ENCODE measurements at regions not wholly inside any gene's neighbourhood (a gene's known extent, or its start where the extent isn't known, plus 50 kb on each side); places are given as distances from the start of the nearest gene placed in this dataset.

DNA sequence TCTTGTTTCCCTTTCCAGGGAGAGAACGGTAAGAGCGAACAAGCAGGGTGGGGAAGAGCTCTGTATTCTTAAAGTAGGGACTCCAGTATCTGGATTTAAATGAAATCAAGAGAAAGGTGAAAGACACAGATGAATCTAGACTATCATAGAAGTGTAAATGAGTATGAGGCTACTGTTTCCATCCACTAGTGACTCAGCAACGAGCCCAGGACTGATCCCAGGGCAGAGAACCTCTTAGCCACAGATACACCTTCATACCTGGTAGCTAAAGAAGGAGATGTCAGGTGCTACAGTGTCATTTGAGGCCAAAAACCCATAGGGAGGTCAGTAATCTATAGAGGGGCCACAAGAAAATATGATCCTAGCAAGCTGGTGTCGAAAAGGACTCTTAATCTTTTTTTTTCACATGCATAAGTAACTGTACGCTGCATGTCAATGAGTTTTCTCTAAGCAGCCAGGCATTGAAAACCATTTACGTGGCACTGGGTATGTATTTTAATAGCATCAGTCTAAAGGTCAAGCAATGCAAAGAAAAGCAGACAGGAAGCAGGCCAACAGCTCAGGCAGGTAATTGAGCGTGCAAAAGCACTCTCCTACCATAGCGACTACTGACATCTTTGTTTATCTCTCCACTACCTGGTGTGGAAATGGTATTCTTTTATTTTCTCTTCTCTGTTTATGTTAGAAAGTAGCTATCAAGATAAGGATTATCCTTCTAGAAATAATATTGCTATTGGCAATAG is 91.5 kb upstream of the EGR2 start:
- Histone ChIP-seq H3K36me3 (ENCODE audit: control insufficient read depth in 4 of 4, insufficient read depth in 4 of 4, low read length in 3 of 4) (no peaks in the 10 kb centered on the region), H3K27me3 (replicated peaks in 2 of 5; ENCODE audit: control insufficient read depth in 4 of 5, insufficient read depth in 5 of 5, low read length in 4 of 5) (no peaks in the 10 kb centered on the region), H3K9me3 (ENCODE audit: control extremely low read depth in 1 of 5, control insufficient read depth in 4 of 5, insufficient read depth in 2 of 5, low read depth in 1 of 5, low read length in 4 of 5) (peaks cover 0 to 6% (median 0%) of the 10 kb centered on the region in 5 experiments), H3K27ac (ENCODE audit: insufficient read depth in 1 of 2, low read depth in 1 of 2, low read length in 2 of 2, poor library complexity in 1 of 2, severe bottlenecking in 2 of 2) (no peak overlapping the region), H3K4me1 (ENCODE audit: control extremely low read depth in 1 of 4, control insufficient read depth in 4 of 4, insufficient read depth in 4 of 4, low read length in 3 of 4) (no peaks in the 10 kb centered on the region), H3K4me3 (ENCODE audit: control insufficient read depth in 1 of 7, extremely low read depth in 1 of 7, insufficient read depth in 4 of 7, low read depth in 2 of 7, low read length in 6 of 7) (no peak overlapping the region)
- ChIA-PET CTCF (interaction anchor here (1.3 kb wide), 1 partner anchor 16 kb away, joined by 3 read pairs; no protein-coding TSS in a partner anchor), POLR2A (no interaction called here)
- 84% methylated on average over 5 of the region's 8 CpGs for WGBS (ENCODE audit: insufficient coverage)
- DNase-seq: no peak

DNA sequence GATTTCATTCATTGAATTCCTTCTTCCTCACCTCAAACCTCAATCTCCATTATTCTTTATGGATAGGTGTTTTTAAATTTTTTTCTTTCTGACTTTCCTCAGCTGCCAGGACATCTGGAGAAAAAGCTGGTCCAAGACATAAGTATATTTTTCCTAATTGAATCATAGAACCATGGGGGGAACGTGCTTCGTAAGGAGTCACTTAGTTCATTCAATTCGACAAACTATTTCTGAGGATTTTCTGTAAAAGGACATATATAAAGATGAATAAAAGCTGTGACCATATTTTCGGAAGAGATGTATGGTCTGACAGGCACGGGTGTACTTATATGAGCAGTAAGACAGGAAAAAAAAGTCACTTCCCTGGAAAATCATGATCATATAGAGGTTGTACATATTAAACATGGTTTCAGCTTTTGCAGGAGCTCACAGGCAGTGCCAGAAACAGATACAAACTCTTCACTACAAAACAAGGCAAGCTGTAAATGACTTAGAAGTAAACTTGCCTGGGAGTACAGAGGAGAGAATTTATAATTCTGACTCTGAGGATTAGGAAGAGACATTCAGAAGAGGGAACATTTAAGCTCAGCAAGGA is 88.2 kb upstream of the EGR2 start:
- ChIA-PET CTCF (no interaction called here), POLR2A (no interaction called here)
- H3K4me3 ChIP-seq (ENCODE audit: control insufficient read depth in 1 of 7, extremely low read depth in 1 of 7, insufficient read depth in 4 of 7, low read depth in 2 of 7, low read length in 6 of 7): no peak overlapping the region
- no peak for DNase-seq
- H3K27ac ChIP-seq (ENCODE audit: insufficient read depth in 1 of 2, low read depth in 1 of 2, low read length in 2 of 2, poor library complexity in 1 of 2, severe bottlenecking in 2 of 2): no peak overlapping the region
- no peaks in the 10 kb centered on the region for H3K27me3 ChIP-seq (replicated peaks in 2 of 5; ENCODE audit: control insufficient read depth in 4 of 5, insufficient read depth in 5 of 5, low read length in 4 of 5)
- no peaks in the 10 kb centered on the region for H3K4me1 ChIP-seq (ENCODE audit: control extremely low read depth in 1 of 4, control insufficient read depth in 4 of 4, insufficient read depth in 4 of 4, low read length in 3 of 4)
- peaks cover 0 to 9% (median 0%) of the 10 kb centered on the region in 5 experiments for H3K9me3 ChIP-seq (ENCODE audit: control extremely low read depth in 1 of 5, control insufficient read depth in 4 of 5, insufficient read depth in 2 of 5, low read depth in 1 of 5, low read length in 4 of 5)
- no peaks in the 10 kb centered on the region for H3K36me3 ChIP-seq (ENCODE audit: control insufficient read depth in 4 of 4, insufficient read depth in 4 of 4, low read length in 3 of 4)
- 100% methylated on average over 3 of the region's 5 CpGs for WGBS (ENCODE audit: insufficient coverage)

DNA sequence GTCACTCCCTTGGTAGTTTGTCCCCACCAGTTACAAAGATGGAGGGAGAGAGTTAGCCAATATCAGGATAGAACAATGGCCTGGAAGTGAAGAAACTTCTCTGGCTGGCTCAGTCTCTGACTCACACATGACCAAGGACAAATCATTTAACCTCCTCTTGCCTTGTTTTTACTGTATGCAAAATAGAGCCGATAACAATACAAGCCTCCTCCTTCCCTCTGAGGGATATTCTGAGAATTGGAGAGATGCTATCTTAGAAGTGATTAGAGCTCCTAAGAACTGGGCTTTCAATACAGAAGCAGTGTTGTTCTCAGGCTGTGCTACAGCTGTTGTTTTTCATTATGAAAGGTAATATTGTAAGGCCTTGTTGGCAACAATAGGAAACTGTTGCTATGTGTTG is 87.7 kb upstream of the EGR2 start:
- H3K27me3 ChIP-seq (replicated peaks in 2 of 5; ENCODE audit: control insufficient read depth in 4 of 5, insufficient read depth in 5 of 5, low read length in 4 of 5): no peaks in the 10 kb centered on the region
- no peaks in the 10 kb centered on the region for H3K4me1 ChIP-seq (ENCODE audit: control extremely low read depth in 1 of 4, control insufficient read depth in 4 of 4, insufficient read depth in 4 of 4, low read length in 3 of 4)
- ChIA-PET POLR2A (no interaction called here), CTCF (no interaction called here)
- no peaks in the 10 kb centered on the region for H3K36me3 ChIP-seq (ENCODE audit: control insufficient read depth in 4 of 4, insufficient read depth in 4 of 4, low read length in 3 of 4)
- H3K27ac ChIP-seq (ENCODE audit: insufficient read depth in 1 of 2, low read depth in 1 of 2, low read length in 2 of 2, poor library complexity in 1 of 2, severe bottlenecking in 2 of 2): no peak overlapping the region
- no peak for DNase-seq
- H3K4me3 ChIP-seq (ENCODE audit: control insufficient read depth in 1 of 7, extremely low read depth in 1 of 7, insufficient read depth in 4 of 7, low read depth in 2 of 7, low read length in 6 of 7): no peak overlapping the region
- no CpG with 5 or more reads among the region's 1 CpG for WGBS (ENCODE audit: insufficient coverage)
- H3K9me3 ChIP-seq (ENCODE audit: control extremely low read depth in 1 of 5, control insufficient read depth in 4 of 5, insufficient read depth in 2 of 5, low read depth in 1 of 5, low read length in 4 of 5): peaks cover 0 to 9% (median 0%) of the 10 kb centered on the region in 5 experiments

DNA sequence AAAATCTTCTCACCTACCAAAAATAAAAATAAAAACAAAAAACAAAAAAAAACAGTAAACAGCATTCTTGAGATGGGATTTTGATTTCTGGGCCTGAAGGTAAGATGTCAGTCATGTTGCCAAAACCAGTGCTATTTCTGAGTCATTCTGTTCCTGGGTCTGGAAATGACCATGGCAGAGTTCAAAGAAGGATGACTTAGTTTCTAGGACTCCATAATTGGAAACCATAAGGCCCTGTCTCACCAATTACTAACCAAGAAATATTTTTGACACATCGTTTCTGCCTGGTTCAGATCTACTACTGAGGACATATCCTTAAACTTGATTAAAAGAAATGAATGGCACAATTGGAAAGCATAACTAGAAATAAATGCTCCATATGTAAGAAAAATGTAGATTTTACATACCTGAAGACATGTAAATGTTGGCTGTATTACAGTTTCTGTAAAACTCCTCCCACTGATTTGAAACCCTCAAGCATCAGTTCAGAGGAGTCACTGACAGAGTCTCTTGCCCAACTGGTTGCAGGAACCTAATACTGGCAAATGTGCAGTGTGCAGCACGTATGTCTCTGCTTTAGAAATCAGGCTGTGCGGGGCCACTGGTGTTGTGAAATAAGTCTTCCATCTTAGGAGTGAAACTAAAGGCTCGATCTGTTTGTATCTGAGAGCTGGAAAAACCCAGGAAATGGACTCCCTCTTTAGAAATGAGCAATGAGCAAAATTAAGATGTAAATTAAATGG is 84.8 kb upstream of the EGR2 start:
- H3K27ac ChIP-seq (ENCODE audit: insufficient read depth in 1 of 2, low read depth in 1 of 2, low read length in 2 of 2, poor library complexity in 1 of 2, severe bottlenecking in 2 of 2): no peak overlapping the region
- ChIA-PET CTCF (no interaction called here), POLR2A (no interaction called here)
- DNase-seq: no peak
- no peaks in the 10 kb centered on the region for H3K36me3 ChIP-seq (ENCODE audit: control insufficient read depth in 4 of 4, insufficient read depth in 4 of 4, low read length in 3 of 4)
- WGBS (ENCODE audit: insufficient coverage): 90% methylated on average over 2 of the region's 4 CpGs
- H3K9me3 ChIP-seq (ENCODE audit: control extremely low read depth in 1 of 5, control insufficient read depth in 4 of 5, insufficient read depth in 2 of 5, low read depth in 1 of 5, low read length in 4 of 5): peaks cover 0 to 9% (median 0%) of the 10 kb centered on the region in 5 experiments
- H3K4me1 ChIP-seq (ENCODE audit: control extremely low read depth in 1 of 4, control insufficient read depth in 4 of 4, insufficient read depth in 4 of 4, low read length in 3 of 4): no peaks in the 10 kb centered on the region
- no peaks in the 10 kb centered on the region for H3K27me3 ChIP-seq (replicated peaks in 2 of 5; ENCODE audit: control insufficient read depth in 4 of 5, insufficient read depth in 5 of 5, low read length in 4 of 5)
- H3K4me3 ChIP-seq (ENCODE audit: control insufficient read depth in 1 of 7, extremely low read depth in 1 of 7, insufficient read depth in 4 of 7, low read depth in 2 of 7, low read length in 6 of 7): no peak overlapping the region

DNA sequence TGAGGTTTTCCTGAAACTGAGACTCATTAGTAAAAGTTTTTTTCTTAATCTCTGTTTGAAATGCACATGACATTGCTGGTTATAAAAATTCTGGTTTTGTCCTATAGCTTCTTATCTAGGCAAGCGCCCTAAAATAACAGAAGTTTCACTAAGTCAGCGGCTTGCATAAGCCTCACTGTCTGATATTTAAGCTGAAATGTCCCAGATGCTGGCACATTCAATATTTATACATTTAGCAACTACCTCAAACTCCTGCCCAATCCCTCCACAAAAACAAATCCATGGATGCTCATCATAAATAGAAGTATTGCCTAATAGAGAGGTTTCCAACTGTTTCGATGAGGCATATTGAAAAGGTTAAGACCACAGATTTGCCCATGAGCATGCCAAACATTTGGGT is 83.1 kb upstream of the EGR2 start:
- Histone ChIP-seq H3K4me1 (ENCODE audit: control extremely low read depth in 1 of 4, control insufficient read depth in 4 of 4, insufficient read depth in 4 of 4, low read length in 3 of 4) (no peaks in the 10 kb centered on the region), H3K36me3 (ENCODE audit: control insufficient read depth in 4 of 4, insufficient read depth in 4 of 4, low read length in 3 of 4) (no peaks in the 10 kb centered on the region), H3K27me3 (replicated peaks in 2 of 5; ENCODE audit: control insufficient read depth in 4 of 5, insufficient read depth in 5 of 5, low read length in 4 of 5) (no peaks in the 10 kb centered on the region), H3K27ac (ENCODE audit: insufficient read depth in 1 of 2, low read depth in 1 of 2, low read length in 2 of 2, poor library complexity in 1 of 2, severe bottlenecking in 2 of 2) (no peak overlapping the region), H3K9me3 (ENCODE audit: control extremely low read depth in 1 of 5, control insufficient read depth in 4 of 5, insufficient read depth in 2 of 5, low read depth in 1 of 5, low read length in 4 of 5) (peaks cover 0 to 7% (median 0%) of the 10 kb centered on the region in 5 experiments), H3K4me3 (ENCODE audit: control insufficient read depth in 1 of 7, extremely low read depth in 1 of 7, insufficient read depth in 4 of 7, low read depth in 2 of 7, low read length in 6 of 7) (no peak overlapping the region)
- ChIA-PET CTCF (no interaction called here), POLR2A (no interaction called here)
- DNase-seq: no peak
- WGBS (ENCODE audit: insufficient coverage): 95% methylated on average over 2 of the region's 3 CpGs

DNA sequence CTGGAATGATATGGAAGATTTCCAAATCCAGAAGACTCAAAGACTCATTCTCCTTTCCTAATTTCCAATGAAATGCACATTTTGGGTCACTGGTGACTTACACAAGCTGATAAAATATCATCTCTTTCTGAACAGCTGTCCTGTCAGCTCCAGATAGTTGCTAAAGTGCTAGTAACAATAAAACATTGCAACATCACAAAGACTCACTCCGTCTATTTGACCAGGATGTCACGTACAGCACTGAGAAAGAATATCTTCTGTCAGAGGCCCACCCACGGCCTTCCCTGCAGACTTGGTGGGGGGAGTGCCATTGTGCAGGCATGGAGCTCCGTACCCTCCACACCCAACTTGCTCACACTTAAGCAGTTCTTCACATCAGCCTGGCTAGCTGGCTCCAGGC is 78.9 kb upstream of the EGR2 start:
- DNase-seq: no peak
- Histone ChIP-seq H3K4me3 (ENCODE audit: control insufficient read depth in 1 of 7, extremely low read depth in 1 of 7, insufficient read depth in 4 of 7, low read depth in 2 of 7, low read length in 6 of 7) (no peak overlapping the region), H3K27me3 (replicated peaks in 2 of 5; ENCODE audit: control insufficient read depth in 4 of 5, insufficient read depth in 5 of 5, low read length in 4 of 5) (peaks cover 0 to 1% (median 0%) of the 10 kb centered on the region in 5 experiments), H3K36me3 (ENCODE audit: control insufficient read depth in 4 of 4, insufficient read depth in 4 of 4, low read length in 3 of 4) (no peaks in the 10 kb centered on the region), H3K27ac (ENCODE audit: insufficient read depth in 1 of 2, low read depth in 1 of 2, low read length in 2 of 2, poor library complexity in 1 of 2, severe bottlenecking in 2 of 2) (no peak overlapping the region), H3K4me1 (ENCODE audit: control extremely low read depth in 1 of 4, control insufficient read depth in 4 of 4, insufficient read depth in 4 of 4, low read length in 3 of 4) (no peaks in the 10 kb centered on the region), H3K9me3 (ENCODE audit: control extremely low read depth in 1 of 5, control insufficient read depth in 4 of 5, insufficient read depth in 2 of 5, low read depth in 1 of 5, low read length in 4 of 5) (no peaks in the 10 kb centered on the region)
- CTCF ChIA-PET: interaction anchor here (0.7 kb wide), 1 partner anchor 33 kb away, joined by 3 read pairs; no protein-coding TSS in a partner anchor
- no CpG with 5 or more reads among the region's 4 CpGs for WGBS (ENCODE audit: insufficient coverage)
- POLR2A ChIA-PET: no interaction called here

DNA sequence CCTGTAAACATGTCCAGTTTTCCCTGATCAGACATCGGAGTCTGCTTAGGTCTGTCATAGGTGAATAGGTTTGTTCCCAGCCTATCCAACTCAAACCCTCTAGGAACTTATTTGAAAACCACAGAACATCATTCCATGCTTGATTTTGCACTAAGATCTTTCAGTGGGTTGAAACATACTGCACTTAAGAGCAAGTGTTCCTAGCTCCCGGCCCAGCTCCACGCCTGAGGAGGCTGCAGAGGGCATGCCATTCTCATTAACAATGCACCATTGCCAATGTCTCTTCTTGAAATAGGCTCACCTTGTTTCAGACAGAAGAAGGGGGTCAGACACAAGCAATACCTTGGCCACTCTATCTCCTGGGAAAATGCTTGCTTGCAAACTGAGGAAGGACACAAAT is 78.0 kb upstream of the EGR2 start:
- Histone ChIP-seq H3K27me3 (replicated peaks in 2 of 5; ENCODE audit: control insufficient read depth in 4 of 5, insufficient read depth in 5 of 5, low read length in 4 of 5) (peaks cover 0 to 1% (median 0%) of the 10 kb centered on the region in 5 experiments), H3K27ac (ENCODE audit: insufficient read depth in 1 of 2, low read depth in 1 of 2, low read length in 2 of 2, poor library complexity in 1 of 2, severe bottlenecking in 2 of 2) (no peak overlapping the region), H3K4me1 (ENCODE audit: control extremely low read depth in 1 of 4, control insufficient read depth in 4 of 4, insufficient read depth in 4 of 4, low read length in 3 of 4) (no peaks in the 10 kb centered on the region), H3K4me3 (ENCODE audit: control insufficient read depth in 1 of 7, extremely low read depth in 1 of 7, insufficient read depth in 4 of 7, low read depth in 2 of 7, low read length in 6 of 7) (no peak overlapping the region), H3K9me3 (ENCODE audit: control extremely low read depth in 1 of 5, control insufficient read depth in 4 of 5, insufficient read depth in 2 of 5, low read depth in 1 of 5, low read length in 4 of 5) (no peaks in the 10 kb centered on the region), H3K36me3 (ENCODE audit: control insufficient read depth in 4 of 4, insufficient read depth in 4 of 4, low read length in 3 of 4) (no peaks in the 10 kb centered on the region)
- DNase-seq: no peak
- 100% methylated on average over 2 of the region's 3 CpGs for WGBS (ENCODE audit: insufficient coverage)
- ChIA-PET POLR2A (no interaction called here), CTCF (no interaction called here)

Measured in common myeloid progenitor, CD34-positive (primary cell).